NCI-H1048 (cell line): ENCODE measurements at regions not wholly inside any gene's neighbourhood (a gene's known extent, or its start where the extent isn't known, plus 50 kb on each side); places are given as distances from the start of the nearest gene placed in this dataset.
"Not testable (repeated sequence)": the region's sequence is repeated elsewhere in the genome, so short reads cannot be mapped to it uniquely, and the experiment has no call there.

Experiments used
- DNase-seq: peaks from one replicate; lab custom pipeline; 2025; lab: John Stamatoyannopoulos, UW

GRCh38 chr3:110001905-110002304 lies 664.6 kb upstream of the DPPA4 start:
- not testable (repeated sequence) for DNase-seq

GRCh38 chr3:110006913-110007312 lies 669.6 kb upstream of the DPPA4 start:
- DNase-seq: no peak

GRCh38 chr3:110015231-110015963 lies 678.1 kb upstream of the DPPA4 start:
- no peak for DNase-seq

- DNase-seq: no peak
These were observed 679.0 kb upstream of the DPPA4 start for GRCh38 chr3:110016235-110016815.

- DNase-seq: no peak
These were observed 680.0 kb upstream of the DPPA4 start for GRCh38 chr3:110017304-110017703.

- DNase-seq: no peak
These were observed 684.3 kb upstream of the DPPA4 start for GRCh38 chr3:110021659-110022058.

GRCh38 chr3:110023022-110023421 lies 685.7 kb upstream of the DPPA4 start:
- DNase-seq: not testable (repeated sequence)

- DNase-seq: no peak
These were observed 689.1 kb upstream of the DPPA4 start for GRCh38 chr3:110026421-110026820.

- no peak for DNase-seq
These were observed 690.2 kb upstream of the DPPA4 start for GRCh38 chr3:110027446-110028080.

- DNase-seq: no peak
These were observed 694.6 kb upstream of the DPPA4 start for GRCh38 chr3:110031975-110032374.

GRCh38 chr3:110059431-110059830 lies 722.1 kb upstream of the DPPA4 start:
- DNase-seq: no peak

- no peak for DNase-seq
These were observed 725.4 kb upstream of the DPPA4 start for GRCh38 chr3:110062716-110063115.

GRCh38 chr3:110063178-110063577 lies 725.8 kb upstream of the DPPA4 start:
- no peak for DNase-seq

- no peak for DNase-seq
These were observed 728.9 kb upstream of the DPPA4 start for GRCh38 chr3:110066206-110066605.

- no peak for DNase-seq
These were observed 730.2 kb upstream of the DPPA4 start for GRCh38 chr3:110067527-110067926.

GRCh38 chr3:110069761-110070160 lies 732.4 kb upstream of the DPPA4 start:
- DNase-seq: no peak

GRCh38 chr3:110070161-110070916 lies 733.0 kb upstream of the DPPA4 start:
- DNase-seq: no peak

GRCh38 chr3:110074095-110074494 lies 736.7 kb upstream of the DPPA4 start:
- no peak for DNase-seq

GRCh38 chr3:110077093-110077492 lies 739.7 kb upstream of the DPPA4 start:
- DNase-seq: no peak

GRCh38 chr3:110093411-110093810 lies 756.1 kb upstream of the DPPA4 start:
- no peak for DNase-seq

GRCh38 chr3:110093812-110094401 lies 756.6 kb upstream of the DPPA4 start:
- DNase-seq: no peak

- no peak for DNase-seq
These were observed 762.4 kb upstream of the DPPA4 start for GRCh38 chr3:110099711-110100110.
